HEK293 (cell line): ENCODE measurements at regions not wholly inside any gene's neighbourhood (a gene's known extent, or its start where the extent isn't known, plus 50 kb on each side); places are given as distances from the start of the nearest gene placed in this dataset.

Experiments used
- CTCF ChIA-PET: fragments of 350-600 bp; formaldehyde crosslinking; extraction: SDS; loops from one replicate; lab custom pipeline; 2021; ENCODE audit warnings: antibody characterized with exemption; lab: Yijun Ruan, JAX
- POLR2A ChIA-PET: fragments of 300-600 bp; formaldehyde crosslinking; extraction: SDS; loops from one replicate; lab custom pipeline; 2020; ENCODE audit warnings: antibody characterized with exemption, inconsistent platforms; lab: Yijun Ruan, JAX
- H3K27ac ChIP-seq: fragments of 200-500 bp; sonication (Bioruptor generic); 2 replicates; pipeline ENCODE4 v1.5.1; 2014; ENCODE audit warnings: low read depth, low read length, control low read depth, inconsistent platforms; ENCODE audit errors: extremely low read depth
- H3K36me3 ChIP-seq, 2 experiments: fragments of 200-500 bp in 1 of 2; sonication (Bioruptor generic) in 1 of 2; 1 replicate in 1 of 2; 2 replicates in 1 of 2; pipeline ENCODE4 v1.5.1; 2014 to 2017; ENCODE audit warnings: inconsistent platforms in 2 of 2, low read length in 2 of 2; ENCODE audit not compliant: control insufficient read depth in 2 of 2, insufficient read depth in 1 of 2
- H3K4me1 ChIP-seq: fragments of 200-500 bp; sonication (Bioruptor generic); 2 replicates; pipeline ENCODE4 v1.5.1; 2014; ENCODE audit warnings: mild to moderate bottlenecking, low read length, inconsistent platforms; ENCODE audit not compliant: control insufficient read depth, insufficient read depth
- H3K4me3 ChIP-seq: 2 replicates; pipeline ENCODE4 v1.5.1; 2011; ENCODE audit warnings: low read depth, mild to moderate bottlenecking, control low read depth, low read length, moderate library complexity
- H3K9me3 ChIP-seq: fragments of 200-500 bp; sonication (Bioruptor generic); 2 replicates; pipeline ENCODE4 v1.5.1; 2014; ENCODE audit warnings: low read depth, low read length, inconsistent platforms; ENCODE audit not compliant: control insufficient read depth, insufficient read depth
- CTCF ChIP-seq: fragments of 450-650 bp; formaldehyde crosslinking; IDR thresholded peaks from 2 replicates; pipeline ENCODE4 v1.5.1; 2016; ENCODE audit warnings: missing biosample characterization, missing genetic modification characterization
- EGR2 ChIP-seq: fragments of 450-650 bp; formaldehyde crosslinking; IDR thresholded peaks from 2 replicates; pipeline ENCODE4 v1.5.1; 2016; ENCODE audit warnings: low read depth, missing biosample characterization, missing genetic modification characterization
- FEZF1 ChIP-seq: fragments of 450-650 bp; formaldehyde crosslinking; IDR thresholded peaks from 2 replicates; pipeline ENCODE4 v1.5.1; 2016; ENCODE audit warnings: missing biosample characterization, missing genetic modification characterization
- KLF1 ChIP-seq: fragments of 450-650 bp; formaldehyde crosslinking; IDR thresholded peaks from 2 replicates; pipeline ENCODE4 v1.5.1; 2016; ENCODE audit warnings: missing biosample characterization, missing genetic modification characterization
- KLF17 ChIP-seq: fragments of 450-650 bp; formaldehyde crosslinking; IDR thresholded peaks from 2 replicates; pipeline ENCODE4 v1.5.1; 2016; ENCODE audit warnings: missing biosample characterization, missing genetic modification characterization
- REPIN1 ChIP-seq: fragments of 450-650 bp; formaldehyde crosslinking; IDR thresholded peaks from 2 replicates; pipeline ENCODE4 v1.5.1; 2017; ENCODE audit warnings: missing biosample characterization, missing genetic modification characterization, low read depth
- REST ChIP-seq: fragments of 450-650 bp; formaldehyde crosslinking; IDR thresholded peaks from 2 replicates; pipeline ENCODE4 v1.5.1; 2016; ENCODE audit warnings: missing biosample characterization, missing genetic modification characterization
- SALL2 ChIP-seq: fragments of 450-650 bp; formaldehyde crosslinking; IDR thresholded peaks from 2 replicates; pipeline ENCODE4 v1.5.0; 2017; ENCODE audit warnings: missing biosample characterization, mild to moderate bottlenecking, missing genetic modification characterization, borderline replicate concordance
- SETDB1 ChIP-seq: IDR thresholded peaks from one replicate; pipeline ENCODE4 v1.6.1; 2017; ENCODE audit warnings: mild to moderate bottlenecking, low read length, moderate library complexity, mixed read lengths; ENCODE audit not compliant: insufficient read length
- SP3 ChIP-seq: fragments of 450-650 bp; formaldehyde crosslinking; IDR thresholded peaks from 2 replicates; pipeline ENCODE4 v1.5.1; 2016; ENCODE audit warnings: missing biosample characterization, missing genetic modification characterization
- ZFHX2 ChIP-seq: fragments of 450-650 bp; formaldehyde crosslinking; conservative IDR thresholded peaks from 2 replicates; pipeline ENCODE4 v1.5.1; 2016; ENCODE audit warnings: missing biosample characterization, missing genetic modification characterization
- ZNF10 ChIP-seq: fragments of 450-650 bp; formaldehyde crosslinking; IDR thresholded peaks from 2 replicates; pipeline ENCODE4 v1.5.1; 2017; ENCODE audit warnings: missing biosample characterization, missing genetic modification characterization
- ZNF138 ChIP-seq: fragments of 450-650 bp; formaldehyde crosslinking; IDR thresholded peaks from 2 replicates; pipeline ENCODE4 v1.5.1; 2016; ENCODE audit warnings: missing biosample characterization, missing genetic modification characterization, borderline replicate concordance
- ZNF248 ChIP-seq: fragments of 450-650 bp; formaldehyde crosslinking; IDR thresholded peaks from 2 replicates; pipeline ENCODE4 v1.5.1; 2017; ENCODE audit warnings: missing biosample characterization, missing genetic modification characterization
- ZNF280D ChIP-seq: fragments of 450-650 bp; formaldehyde crosslinking; IDR thresholded peaks from 2 replicates; pipeline ENCODE4 v1.5.1; 2016; ENCODE audit warnings: missing biosample characterization, missing genetic modification characterization
- ZNF350 ChIP-seq: fragments of 450-650 bp; formaldehyde crosslinking; IDR thresholded peaks from 2 replicates; pipeline ENCODE4 v1.5.0; 2017; ENCODE audit warnings: missing biosample characterization, mild to moderate bottlenecking, missing genetic modification characterization
- ZNF404 ChIP-seq: fragments of 450-650 bp; formaldehyde crosslinking; IDR thresholded peaks from 2 replicates; pipeline ENCODE4 v1.5.1; 2017; ENCODE audit warnings: missing biosample characterization, missing genetic modification characterization
- ZNF521 ChIP-seq: fragments of 450-650 bp; formaldehyde crosslinking; IDR thresholded peaks from 2 replicates; pipeline ENCODE4 v1.5.1; 2017; ENCODE audit warnings: missing biosample characterization, mild to moderate bottlenecking, missing genetic modification characterization
- ZNF544 ChIP-seq: fragments of 450-650 bp; formaldehyde crosslinking; IDR thresholded peaks from 2 replicates; pipeline ENCODE4 v1.5.0; 2017; ENCODE audit warnings: missing biosample characterization, missing genetic modification characterization
- ZNF747 ChIP-seq: fragments of 450-650 bp; formaldehyde crosslinking; IDR thresholded peaks from 2 replicates; pipeline ENCODE4 v1.5.1; 2016; ENCODE audit warnings: missing biosample characterization, missing genetic modification characterization
- ZNF76 ChIP-seq: fragments of 450-650 bp; formaldehyde crosslinking; IDR thresholded peaks from 2 replicates; pipeline ENCODE4; 2016; ENCODE audit warnings: low read depth, missing biosample characterization, missing genetic modification characterization, borderline replicate concordance
- ZNF768 ChIP-seq: fragments of 450-650 bp; formaldehyde crosslinking; IDR thresholded peaks from 2 replicates; pipeline ENCODE4 v1.5.1; 2018; ENCODE audit warnings: missing biosample characterization, mild to moderate bottlenecking, missing genetic modification characterization
- TF ChIP-seq, protein P1 (sequence below): fragments of 450-650 bp; formaldehyde crosslinking; IDR thresholded peaks from 2 replicates; pipeline ENCODE4 v1.5.1; 2016; ENCODE audit warnings: missing biosample characterization, missing genetic modification characterization

- no peak for TF ChIP-seq REST (tag by site-specific recombination)
- no peak for TF ChIP-seq FEZF1 (tag by site-specific recombination)
- TF ChIP-seq REPIN1 (tag by site-specific recombination), result no peak
- TF ChIP-seq, protein P1, sequence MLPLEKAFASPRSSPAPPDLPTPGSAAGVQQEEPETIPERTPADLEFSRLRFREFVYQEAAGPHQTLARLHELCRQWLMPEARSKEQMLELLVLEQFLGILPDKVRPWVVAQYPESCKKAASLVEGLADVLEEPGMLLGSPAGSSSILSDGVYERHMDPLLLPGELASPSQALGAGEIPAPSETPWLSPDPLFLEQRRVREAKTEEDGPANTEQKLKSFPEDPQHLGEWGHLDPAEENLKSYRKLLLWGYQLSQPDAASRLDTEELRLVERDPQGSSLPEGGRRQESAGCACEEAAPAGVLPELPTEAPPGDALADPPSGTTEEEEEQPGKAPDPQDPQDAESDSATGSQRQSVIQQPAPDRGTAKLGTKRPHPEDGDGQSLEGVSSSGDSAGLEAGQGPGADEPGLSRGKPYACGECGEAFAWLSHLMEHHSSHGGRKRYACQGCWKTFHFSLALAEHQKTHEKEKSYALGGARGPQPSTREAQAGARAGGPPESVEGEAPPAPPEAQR (tag by site-specific recombination), result no peak
- no peak for TF ChIP-seq EGR2 (tag by site-specific recombination)
- no peak for TF ChIP-seq ZNF248 (tag by site-specific recombination)
- no peak for TF ChIP-seq ZNF521
- TF ChIP-seq, all 188 proteins: peak for 0
These were observed 1489.1 kb downstream of the BRINP3 start (continued) for GRCh38 chr1:188988589-188988988.

GRCh38 chr1:188991221-188991930 lies 1486.3 kb downstream of the BRINP3 start:
- no peak for TF ChIP-seq ZNF544 (tag by site-specific recombination)
- no peak for TF ChIP-seq SETDB1
- no peak for TF ChIP-seq ZFHX2 (tag by site-specific recombination)
- TF ChIP-seq CTCF (tag by site-specific recombination), result no peak
- TF ChIP-seq SP3 (tag by site-specific recombination), result no peak
- no peak for TF ChIP-seq ZNF10 (tag by site-specific recombination)
- TF ChIP-seq, all 188 proteins: peak for 0
- H3K36me3 ChIP-seq, result no peaks in the 10 kb centered on the region
- no peak overlapping the region for H3K4me3 ChIP-seq
- H3K9me3 ChIP-seq, result no peaks in the 10 kb centered on the region
- POLR2A ChIA-PET, result no interaction called here
- CTCF ChIA-PET, result no interaction called here
- no peak overlapping the region for H3K27ac ChIP-seq
- H3K4me1 ChIP-seq, result no peaks in the 10 kb centered on the region

DNA sequence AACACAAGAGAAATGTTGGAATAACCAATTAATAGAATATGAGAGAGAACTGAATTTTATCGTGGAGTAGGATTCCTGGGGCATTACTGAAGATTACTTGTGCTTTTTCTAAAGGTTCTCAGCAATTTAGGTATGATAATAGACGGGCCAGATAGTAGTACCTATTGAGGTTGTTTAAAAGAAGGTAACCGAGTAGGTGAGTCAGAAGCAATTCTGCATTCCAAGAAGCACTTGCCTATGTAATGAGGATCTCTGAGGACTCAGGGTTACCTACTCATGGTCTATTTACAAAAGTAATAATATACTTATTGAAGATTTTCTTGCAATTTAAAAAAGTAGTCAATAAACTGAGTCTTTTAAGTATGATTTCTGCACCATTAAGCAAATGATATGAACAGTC lies 1469.8 kb downstream of the BRINP3 start:
- Histone ChIP-seq H3K9me3 (no peaks in the 10 kb centered on the region), H3K27ac (no peak overlapping the region), H3K4me1 (no peaks in the 10 kb centered on the region), H3K36me3 (no peaks in the 10 kb centered on the region), H3K4me3 (no peak overlapping the region)
- CTCF ChIA-PET, result no interaction called here
- POLR2A ChIA-PET, result no interaction called here
- TF ChIP-seq ZNF280D (tag by site-specific recombination) (no peak), ZNF404 (tag by site-specific recombination) (no peak), ZNF76 (tag by site-specific recombination) (no peak), ZNF350 (tag by site-specific recombination) (no peak), ZNF747 (no peak), KLF1 (no peak), ZNF768 (no peak), ZNF138 (no peak), SALL2 (no peak), KLF17 (tag by site-specific recombination) (no peak)
